ENCODE measurements at regions not wholly inside any gene's neighbourhood (a gene's known extent, or its start where the extent isn't known, plus 50 kb on each side); places are given as distances from the start of the nearest gene placed in this dataset.

- TF ChIP-seq EZH2phosphoT487 (IDR thresholded peaks at IDR 0.05), result no peak
- TF ChIP-seq, protein P1, sequence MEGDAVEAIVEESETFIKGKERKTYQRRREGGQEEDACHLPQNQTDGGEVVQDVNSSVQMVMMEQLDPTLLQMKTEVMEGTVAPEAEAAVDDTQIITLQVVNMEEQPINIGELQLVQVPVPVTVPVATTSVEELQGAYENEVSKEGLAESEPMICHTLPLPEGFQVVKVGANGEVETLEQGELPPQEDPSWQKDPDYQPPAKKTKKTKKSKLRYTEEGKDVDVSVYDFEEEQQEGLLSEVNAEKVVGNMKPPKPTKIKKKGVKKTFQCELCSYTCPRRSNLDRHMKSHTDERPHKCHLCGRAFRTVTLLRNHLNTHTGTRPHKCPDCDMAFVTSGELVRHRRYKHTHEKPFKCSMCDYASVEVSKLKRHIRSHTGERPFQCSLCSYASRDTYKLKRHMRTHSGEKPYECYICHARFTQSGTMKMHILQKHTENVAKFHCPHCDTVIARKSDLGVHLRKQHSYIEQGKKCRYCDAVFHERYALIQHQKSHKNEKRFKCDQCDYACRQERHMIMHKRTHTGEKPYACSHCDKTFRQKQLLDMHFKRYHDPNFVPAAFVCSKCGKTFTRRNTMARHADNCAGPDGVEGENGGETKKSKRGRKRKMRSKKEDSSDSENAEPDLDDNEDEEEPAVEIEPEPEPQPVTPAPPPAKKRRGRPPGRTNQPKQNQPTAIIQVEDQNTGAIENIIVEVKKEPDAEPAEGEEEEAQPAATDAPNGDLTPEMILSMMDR (IDR thresholded peaks at IDR 0.05), result no peak
Observed at GRCh38 chr18:75714766-75715165, 287.3 kb upstream of the SMIM21 start.
